Germinal center (tissue), 1 donor: ENCODE measurements at regions not wholly inside any gene's neighbourhood (a gene's known extent, or its start where the extent isn't known, plus 50 kb on each side); places are given as distances from the start of the nearest gene placed in this dataset.
"Not testable (repeated sequence)": the region's sequence is repeated elsewhere in the genome, so short reads cannot be mapped to it uniquely, and the experiment has no call there.

ENCODE experiments used
- DNase-seq: peaks from one replicate; pipeline ENCODE4 v3.0.0; 2012; ENCODE audit warnings: mixed read lengths, low spot score

DNA sequence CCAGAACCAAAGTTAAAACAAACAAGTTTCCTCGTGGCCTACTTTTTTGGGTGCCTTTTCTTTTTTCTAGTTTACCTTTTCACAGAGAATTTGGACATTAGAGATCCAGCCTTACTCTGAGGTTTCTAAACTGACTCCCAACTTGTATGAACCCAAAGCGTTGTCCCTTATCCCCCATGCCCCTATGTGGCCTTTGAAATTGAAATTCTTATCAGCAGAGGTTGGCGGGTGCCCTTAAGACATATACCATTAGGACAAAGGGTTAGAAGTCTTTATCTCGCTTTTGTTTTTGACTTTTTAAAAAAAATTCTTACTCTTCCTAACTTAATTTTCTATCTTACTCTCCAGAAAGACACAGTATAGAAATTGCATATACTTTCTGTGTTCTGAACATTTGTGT, 76.3 kb upstream of the C7orf33 start:
- no peak for DNase-seq

DNA sequence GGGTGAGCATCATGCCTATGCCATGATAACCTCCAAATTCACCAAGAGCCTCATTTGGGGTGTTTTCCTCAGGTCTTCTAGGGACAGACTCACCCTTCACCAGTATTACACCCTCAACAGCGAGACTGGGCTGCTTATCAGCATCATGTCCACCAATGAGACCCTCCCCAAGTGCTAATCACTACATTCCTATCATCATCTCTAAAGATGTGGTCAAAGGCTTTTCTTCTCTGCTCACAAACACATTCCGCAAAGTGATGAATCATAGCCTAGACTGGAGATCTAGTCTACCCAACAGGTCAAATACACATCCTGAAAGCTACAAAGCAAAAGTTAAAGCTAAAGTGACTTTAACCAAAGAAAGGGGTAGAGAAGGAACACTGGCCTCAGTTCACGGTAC, 75.3 kb upstream of the C7orf33 start:
- no peak for DNase-seq

DNA sequence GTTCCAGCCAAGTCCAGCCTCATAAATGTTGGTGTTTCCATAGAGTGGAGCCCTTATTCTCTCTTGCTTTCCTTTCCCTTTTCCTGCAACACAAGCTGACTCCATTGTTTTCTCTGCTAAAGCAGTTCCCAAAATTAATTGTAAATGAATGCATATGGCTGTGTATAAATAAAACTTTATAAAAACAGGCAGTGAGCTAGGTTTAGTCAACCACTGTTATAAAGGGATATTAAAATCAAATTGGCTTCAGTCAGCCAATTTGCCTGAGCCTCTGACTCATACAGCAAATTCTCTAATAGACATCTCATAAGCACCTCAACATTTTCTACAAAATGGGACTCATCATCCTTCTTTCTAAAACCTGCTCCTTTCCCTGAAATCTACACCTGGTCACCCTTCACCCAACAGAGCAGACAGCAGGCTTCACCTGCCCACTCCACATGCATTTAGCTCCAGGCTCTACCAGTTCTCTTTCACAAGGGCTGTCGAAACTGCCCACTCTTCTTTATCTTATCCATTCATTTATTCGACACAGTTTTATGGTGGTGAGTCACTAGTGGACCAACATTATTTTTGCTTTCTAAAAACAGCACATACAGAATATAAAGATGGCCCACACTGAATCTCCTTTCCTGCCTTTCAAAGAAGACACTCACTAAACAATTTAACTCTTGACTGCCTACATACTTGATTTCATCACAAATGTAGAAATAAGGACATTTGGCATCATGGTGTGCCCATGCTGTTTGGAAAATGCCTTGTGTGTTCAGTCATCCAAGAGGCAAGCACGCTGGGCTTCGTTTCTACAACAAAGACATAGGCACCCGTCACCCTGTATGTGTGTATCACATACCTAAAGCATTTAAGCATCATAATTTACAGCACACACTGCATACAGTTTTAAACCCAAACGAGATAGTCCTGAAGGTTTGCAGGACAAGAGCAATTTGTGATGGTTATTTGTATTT, 74.6 kb upstream of the C7orf33 start:
- no peak for DNase-seq

DNA sequence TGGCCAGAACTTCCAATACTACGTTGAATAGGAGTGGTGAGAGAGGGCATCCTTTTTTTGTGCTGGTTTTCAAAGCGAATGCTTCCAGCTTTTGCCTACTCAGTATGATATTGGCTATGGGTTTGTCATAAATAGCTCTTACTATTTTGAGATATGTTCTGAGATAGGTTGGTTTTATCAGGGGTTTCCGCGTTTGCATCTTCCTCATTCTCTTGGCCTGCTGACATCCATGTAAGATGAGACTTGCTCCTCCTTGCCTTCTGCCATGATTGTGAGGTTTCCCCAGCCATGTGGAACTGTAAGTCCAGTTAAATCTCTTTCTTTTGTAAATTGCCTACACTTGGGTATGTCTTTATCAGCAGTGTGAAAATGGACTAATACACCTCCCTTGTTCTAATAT, 71.2 kb upstream of the C7orf33 start:
- not testable (repeated sequence) for DNase-seq

DNA sequence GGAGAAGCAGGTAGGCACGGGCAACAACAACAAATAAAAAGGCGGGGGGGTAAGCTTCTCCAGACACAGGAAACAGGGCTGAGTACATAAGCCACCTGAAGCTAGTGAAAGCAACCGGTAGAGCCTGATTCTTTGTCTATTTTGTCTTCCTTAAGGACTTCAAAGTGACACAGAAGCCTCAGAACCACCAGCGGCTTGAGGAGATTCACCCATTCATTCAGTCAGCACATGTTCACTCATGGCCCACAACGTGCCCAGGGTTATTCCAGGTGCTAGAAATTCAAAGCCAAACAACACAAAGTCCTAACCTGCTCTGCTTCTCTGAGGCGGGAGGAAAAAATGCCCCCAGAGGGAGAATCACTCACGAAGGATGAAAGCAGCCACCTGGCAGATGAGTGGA, 69.3 kb upstream of the C7orf33 start:
- DNase-seq = no peak

DNA sequence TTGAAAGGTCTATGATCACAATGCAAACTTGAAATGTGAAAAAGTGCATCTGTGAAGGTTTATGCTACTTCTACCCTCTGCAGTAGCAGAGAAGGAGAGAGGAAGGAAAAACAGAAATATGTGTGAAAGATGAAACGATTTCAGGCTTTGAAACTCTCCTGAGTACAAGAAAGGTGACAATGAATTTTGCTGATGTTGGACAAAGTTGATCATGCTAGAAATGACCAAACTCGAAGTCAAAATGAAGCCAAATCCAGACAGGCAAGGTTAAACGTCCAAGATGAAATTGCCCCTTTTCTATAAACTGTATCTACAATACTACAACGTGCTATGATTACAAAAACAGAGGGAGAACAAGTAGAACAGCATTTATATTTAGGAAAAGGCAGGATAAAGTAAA, 67.0 kb upstream of the C7orf33 start:
- no peak for DNase-seq

DNA sequence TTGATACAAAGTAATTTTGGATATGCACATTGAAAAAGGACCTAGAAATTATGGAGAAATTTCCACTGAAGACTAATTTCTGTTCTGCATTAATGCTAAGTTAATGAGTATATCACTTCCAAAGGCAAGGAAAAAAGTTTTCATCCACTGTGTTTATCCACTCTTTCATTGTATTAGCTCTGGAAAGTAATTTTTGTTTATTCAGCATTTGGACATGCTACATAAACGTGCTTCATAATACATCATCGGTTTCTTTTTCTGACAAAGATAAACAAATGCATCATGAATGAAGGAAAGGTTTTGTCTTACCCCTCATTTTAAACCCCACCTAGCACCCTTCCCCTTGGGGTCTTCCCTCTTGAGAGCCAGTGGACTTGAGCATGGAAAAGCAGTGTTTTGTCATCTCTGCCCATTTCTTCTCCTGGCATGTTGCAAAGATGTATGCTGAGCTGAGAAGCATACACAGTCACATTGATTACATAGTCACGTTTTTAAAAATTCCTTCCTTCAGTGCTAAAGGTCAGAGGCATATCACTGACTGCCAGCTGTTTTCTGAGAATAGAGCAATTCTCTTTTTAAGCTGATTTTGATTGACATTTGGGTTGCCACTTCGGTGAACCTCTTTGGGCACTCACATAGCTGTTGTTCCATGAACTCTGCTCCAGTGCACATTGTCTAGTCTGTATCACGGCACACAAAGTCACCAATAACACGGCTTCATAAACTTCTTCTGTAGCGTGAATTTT, 65.9 kb upstream of the C7orf33 start:
- no peak for DNase-seq

DNA sequence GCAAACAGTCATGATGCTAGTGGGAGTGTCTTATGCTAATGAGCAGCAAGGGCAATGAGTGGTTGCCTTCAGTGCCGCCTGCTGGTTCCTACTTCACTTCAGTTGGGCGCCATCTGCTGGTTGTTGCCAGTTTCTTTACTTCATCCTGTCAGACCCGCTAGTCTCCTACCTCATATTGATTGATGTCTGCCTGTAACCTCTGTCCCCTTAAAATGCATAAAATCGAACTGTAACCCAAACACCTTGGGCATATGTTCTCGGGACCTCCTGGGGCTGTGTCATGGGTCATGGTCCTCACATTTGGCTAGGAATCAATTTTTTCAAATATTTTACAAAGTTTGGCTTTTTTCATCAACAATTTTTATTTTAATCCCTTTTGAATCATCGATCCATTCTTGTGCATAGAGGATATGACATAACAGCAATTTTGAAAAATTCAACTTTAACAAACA, 62.8 kb upstream of the C7orf33 start:
- DNase-seq = peak; percentile 86

DNA sequence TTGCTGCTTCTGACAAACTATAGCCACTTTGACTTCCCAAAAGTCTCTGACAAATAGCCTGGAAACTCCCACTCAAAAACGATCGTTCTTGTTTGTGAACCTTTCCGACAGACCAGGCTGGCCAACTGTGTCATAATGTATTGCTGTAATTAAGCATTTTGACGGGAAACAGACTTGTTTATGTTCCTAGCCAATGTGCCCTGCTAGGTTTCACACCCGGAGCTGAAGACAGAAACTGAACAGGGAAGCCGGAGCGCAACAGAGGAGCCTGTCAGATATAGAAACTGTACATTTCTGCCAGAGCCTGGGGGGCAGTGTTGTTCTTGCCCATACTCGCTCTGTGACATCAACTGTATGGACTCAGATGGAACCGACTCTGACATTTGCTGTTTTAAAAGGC, 55.3 kb upstream of the C7orf33 start:
- peak; percentile 31 for DNase-seq

DNA sequence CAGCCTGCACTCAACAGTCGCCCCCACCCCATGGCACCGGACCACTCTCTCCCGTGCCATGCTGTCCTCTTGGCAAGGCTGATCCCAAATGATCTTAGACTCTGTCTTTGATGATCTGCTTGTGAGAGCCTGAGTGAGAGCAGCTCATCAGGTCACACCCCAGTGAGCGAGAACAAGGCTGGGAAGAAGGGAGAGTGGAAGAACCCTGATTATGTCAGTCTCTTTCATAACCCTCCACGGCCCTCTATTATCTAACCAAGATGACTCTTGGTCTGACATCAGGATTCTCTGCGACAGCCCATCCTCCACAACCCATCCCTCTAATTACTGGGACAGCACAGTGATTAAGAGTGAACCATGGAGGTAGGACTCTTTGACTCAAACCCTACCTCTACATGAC, 53.1 kb upstream of the C7orf33 start:
- no peak for DNase-seq

DNA sequence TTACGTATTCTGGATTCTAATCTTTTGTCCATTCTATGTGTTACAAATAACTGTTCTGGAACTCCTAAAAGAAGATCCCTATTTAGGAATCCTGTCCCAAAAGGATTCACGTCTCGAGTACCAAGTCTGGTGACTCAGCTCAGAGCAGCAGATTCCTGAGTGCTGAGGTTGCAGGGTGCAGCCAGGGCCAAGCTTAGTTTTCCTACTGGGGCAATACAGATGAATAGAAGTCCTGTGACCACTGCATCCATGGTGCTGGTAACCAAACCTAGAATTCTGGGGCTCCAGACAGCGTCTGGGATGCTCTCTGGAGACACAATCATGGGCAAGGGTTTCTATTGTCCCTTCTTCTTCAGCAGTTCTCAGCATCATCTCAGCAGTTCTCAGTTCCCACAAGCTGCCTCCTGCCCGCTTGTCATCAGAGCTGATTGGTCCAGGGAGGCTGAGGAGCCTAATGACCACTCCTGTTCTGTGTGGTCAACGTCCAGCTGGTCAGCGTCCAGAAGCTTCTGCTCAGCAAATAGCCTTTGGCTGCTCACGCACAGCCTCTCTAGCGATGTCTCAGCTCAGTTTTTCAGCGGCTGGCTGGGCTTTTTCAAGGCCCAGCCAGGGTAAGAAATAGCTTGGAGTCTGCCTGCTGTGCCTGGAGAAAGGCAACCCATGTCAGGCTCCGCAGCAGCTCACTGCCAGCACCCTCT, 50.4 kb upstream of the C7orf33 start:
- DNase-seq = no peak
